ENCODE measurements at regions not wholly inside any gene's neighbourhood (a gene's known extent, or its start where the extent isn't known, plus 50 kb on each side); places are given as distances from the start of the nearest gene placed in this dataset.
A peak's percentile ranks its signal among the peaks of the same experiment; 100 is the strongest.

- DNase-seq: no peak
Observed at GRCh38 chr2:234673961-234674759, 177.3 kb upstream of the ARL4C start.

- DNase-seq: no peak
Observed at GRCh38 chr2:234673501-234673900, 176.6 kb upstream of the ARL4C start.

GRCh38 chr2:234672498-234673150, 175.7 kb upstream of the ARL4C start:
- DNase-seq: no peak

GRCh38 chr2:234671716-234672115, 174.8 kb upstream of the ARL4C start:
- no peak for DNase-seq

GRCh38 chr2:234671231-234671630, 174.3 kb upstream of the ARL4C start:
- DNase-seq: no peak

- peak; percentile 66 for DNase-seq
Observed at GRCh38 chr2:234670806-234671205, 173.9 kb upstream of the ARL4C start.

- no peak for DNase-seq
Observed at GRCh38 chr2:234670052-234670451, 173.2 kb upstream of the ARL4C start.

GRCh38 chr2:234669621-234670020, 172.7 kb upstream of the ARL4C start:
- DNase-seq: peak; percentile 44

GRCh38 chr2:234669001-234669400, 172.1 kb upstream of the ARL4C start:
- no peak for DNase-seq

- no peak for DNase-seq
Observed at GRCh38 chr2:234666911-234667310, 170.0 kb upstream of the ARL4C start.

GRCh38 chr2:234665304-234665703, 168.4 kb upstream of the ARL4C start:
- no peak for DNase-seq

- no peak for DNase-seq
Observed at GRCh38 chr2:234661849-234662248, 165.0 kb upstream of the ARL4C start.

- DNase-seq: no peak
Observed at GRCh38 chr2:234661175-234661574, 164.3 kb upstream of the ARL4C start.

- DNase-seq: no peak
Observed at GRCh38 chr2:234655706-234656105, 158.8 kb upstream of the ARL4C start.

GRCh38 chr2:234650911-234651310, 154.0 kb upstream of the ARL4C start:
- DNase-seq: no peak

GRCh38 chr2:234649951-234650350, 153.1 kb upstream of the ARL4C start:
- no peak for DNase-seq

- no peak for DNase-seq
Observed at GRCh38 chr2:234643407-234643806, 146.5 kb upstream of the ARL4C start.

GRCh38 chr2:234641086-234641485, 144.2 kb upstream of the ARL4C start:
- DNase-seq: no peak

GRCh38 chr2:234640657-234641056, 143.8 kb upstream of the ARL4C start:
- DNase-seq: no peak

GRCh38 chr2:234638966-234639365, 142.1 kb upstream of the ARL4C start:
- DNase-seq: no peak

GRCh38 chr2:234635284-234635683, 138.4 kb upstream of the ARL4C start:
- no peak for DNase-seq

- peak; percentile 22 for DNase-seq
Observed at GRCh38 chr2:234633581-234634230, 136.8 kb upstream of the ARL4C start.

- DNase-seq: no peak
Observed at GRCh38 chr2:234632527-234633391, 135.9 kb upstream of the ARL4C start.

Measured in NCI-H146 (cell line).